Upper lobe of left lung (tissue), 4 donors: ENCODE measurements at regions not wholly inside any gene's neighbourhood (a gene's known extent, or its start where the extent isn't known, plus 50 kb on each side); places are given as distances from the start of the nearest gene placed in this dataset.

Experiments used
- CTCF ChIP-seq, 6 experiments: fragments of 450-650 bp in 4 of 6; fragments of 200-600 bp in 2 of 6; sonication (generic) in 2 of 6; IDR thresholded peaks; one replicate each; pipeline ENCODE4 v1.5.1; 2016 to 2019; ENCODE audit warnings: antibody characterized with exemption in 6 of 6
- EP300 ChIP-seq, 4 donors: sonication (generic); formaldehyde crosslinking; IDR thresholded peaks; one replicate each; pipeline ENCODE4 v1.5.1; 2017; ENCODE audit warnings: antibody characterized with exemption in 4 of 4, control low read depth in 2 of 4
- POLR2A ChIP-seq, 4 donors: fragments of 450-650 bp; IDR thresholded peaks; one replicate each; pipeline ENCODE4 v1.5.1; 2016 to 2017; ENCODE audit warnings: antibody characterized with exemption in 4 of 4, mild to moderate bottlenecking in 2 of 4
- POLR2AphosphoS5 ChIP-seq, 2 donors: sonication (generic); formaldehyde crosslinking; IDR thresholded peaks; one replicate each; pipeline ENCODE4 v1.5.1; 2017; ENCODE audit warnings: antibody characterized with exemption in 2 of 2

DNA sequence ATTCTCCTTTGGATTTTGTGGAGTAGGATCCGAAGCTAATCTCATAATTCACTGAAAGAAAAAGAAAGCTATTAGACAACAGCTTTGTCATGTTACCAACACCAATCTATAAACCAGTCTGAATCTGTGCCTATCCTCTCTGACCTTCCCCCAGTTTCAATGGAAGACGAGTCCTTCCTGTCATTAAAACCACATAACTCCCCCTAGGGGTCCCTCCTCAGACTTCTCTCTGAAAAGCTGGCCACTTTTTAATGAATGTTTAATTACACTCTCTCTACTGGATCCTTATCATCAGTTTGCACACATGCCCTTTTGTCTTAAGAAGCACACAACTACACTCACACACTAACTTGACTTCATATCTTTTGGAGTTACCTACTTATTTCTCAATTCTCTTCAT, 98.0 kb upstream of the TSLP start:
- TF ChIP-seq POLR2A (IDR thresholded peaks at IDR 0.05) (no peak), POLR2AphosphoS5 (IDR thresholded peaks at IDR 0.05) (no peak), CTCF (IDR thresholded peaks at IDR 0.05) (no peak), EP300 (IDR thresholded peaks at IDR 0.05) (no peak)
